ENCODE measurements at regions not wholly inside any gene's neighbourhood (a gene's known extent, or its start where the extent isn't known, plus 50 kb on each side); places are given as distances from the start of the nearest gene placed in this dataset.

GRCh38 chr5:5788793-5789192 is 366.3 kb downstream of the ICE1 start:
- TF ChIP-seq CTCF (IDR thresholded peaks at IDR 0.05; ENCODE audit: low read depth, low read length, poor library complexity, severe bottlenecking) (no peak), EZH2phosphoT487 (IDR thresholded peaks at IDR 0.05; ENCODE audit: borderline replicate concordance, low read length) (no peak)

Measured in DOHH2 (cell line).